Stimulated activated naive CD8-positive, alpha-beta T cell treated with anti-CD3 and anti-CD28 coated beads, Interleukin-15, Interleukin-2, amounts not matched to agents 100 U/mL and 50 U/mL, for 24 hours (primary cell): ENCODE measurements at regions not wholly inside any gene's neighbourhood (a gene's known extent, or its start where the extent isn't known, plus 50 kb on each side); places are given as distances from the start of the nearest gene placed in this dataset.

ENCODE experiments used
- ATAC-seq: fragments of 150-1000 bp; cut with Tn5 transposase; one replicate; pipeline ENCODE4 v1.10.0; 2021
- DNase-seq: peaks from one replicate; pipeline ENCODE4 v3.0.0; 2021

DNA sequence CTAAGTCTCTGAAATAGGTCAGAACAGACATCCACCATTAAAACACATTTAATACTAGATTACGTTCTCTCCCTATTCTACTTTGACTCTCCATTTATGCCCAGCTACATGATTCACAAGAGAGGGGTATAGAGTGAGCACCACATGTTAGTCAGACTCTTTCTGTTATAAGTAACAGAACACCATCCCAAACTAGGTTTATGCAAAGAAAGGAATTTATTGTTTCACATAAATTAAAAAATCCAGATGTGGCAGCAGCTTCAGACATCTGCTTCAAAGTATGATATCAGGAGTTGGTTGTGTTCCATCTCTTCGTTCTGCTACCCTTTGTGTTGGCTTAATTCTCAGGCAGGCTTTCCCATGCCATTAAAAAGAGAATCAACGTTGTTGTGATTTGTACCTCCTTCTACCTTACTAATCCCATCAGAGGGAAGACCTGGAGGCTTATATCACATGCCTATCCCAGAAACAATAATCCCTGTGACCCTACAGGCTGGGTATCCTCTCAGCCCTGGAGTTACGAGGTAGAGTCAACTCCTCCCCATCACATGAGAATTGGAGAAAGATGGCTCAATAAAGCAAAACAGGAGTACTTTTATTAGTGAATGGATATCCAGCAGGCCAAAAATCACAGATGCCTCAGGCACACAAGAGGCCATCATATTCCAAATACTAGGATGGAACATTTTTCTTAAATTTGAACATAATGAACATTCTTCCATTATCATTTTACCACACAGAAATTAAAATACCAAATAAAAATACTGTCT, 163.2 kb downstream of the SLC7A11 start:
- ATAC-seq (no peak), DNase-seq (no peak)

DNA sequence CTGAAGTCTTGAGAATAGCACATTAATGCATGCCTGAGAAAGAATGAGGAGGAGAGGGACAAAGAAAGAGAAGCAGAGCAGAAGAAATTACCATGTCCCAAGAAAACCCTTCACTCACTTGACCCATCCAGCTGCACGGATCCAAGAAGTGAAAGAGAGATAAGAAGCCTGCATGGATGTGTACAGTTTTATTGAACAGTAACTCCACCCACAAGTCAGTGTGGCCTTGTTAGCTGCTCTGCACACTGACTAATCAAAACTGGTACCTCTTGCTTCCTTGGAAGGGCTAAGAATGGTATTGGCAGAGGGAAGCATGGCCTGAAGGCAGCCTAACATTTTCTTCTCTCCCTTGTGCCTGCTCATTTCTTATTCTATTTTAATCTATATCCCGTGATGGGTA, 163.9 kb downstream of the SLC7A11 start:
- ATAC-seq (no peak), DNase-seq (no peak)

DNA sequence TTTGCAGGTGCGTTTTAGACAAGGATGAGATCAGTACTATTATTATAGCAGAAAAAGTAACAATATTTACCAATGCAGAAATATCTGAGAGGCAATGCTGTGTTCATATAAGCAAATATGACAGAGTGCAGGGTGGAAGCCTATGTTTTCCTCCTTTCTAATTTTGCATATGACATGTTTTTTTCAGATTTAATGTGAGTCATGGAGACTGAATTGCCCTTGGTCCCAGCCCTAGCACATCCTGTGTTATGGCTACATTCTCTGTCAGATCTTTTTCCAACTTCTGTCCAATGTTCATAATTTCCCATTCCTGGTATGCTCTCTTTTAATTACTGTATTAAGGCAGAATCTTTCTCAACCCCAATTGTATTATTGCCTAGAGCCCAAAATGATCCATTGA, 165.6 kb downstream of the SLC7A11 start:
- no peak for ATAC-seq

GRCh38 chr4:138070816-138071215, 171.3 kb downstream of the SLC7A11 start:
- DNase-seq (no peak), ATAC-seq (no peak)

More for the DNA sequence above, 165.6 kb downstream of the SLC7A11 start:
- DNase-seq: no peak

GRCh38 chr4:138063581-138063980, 178.6 kb downstream of the SLC7A11 start:
- DNase-seq (no peak), ATAC-seq (peak; percentile 36)

DNA sequence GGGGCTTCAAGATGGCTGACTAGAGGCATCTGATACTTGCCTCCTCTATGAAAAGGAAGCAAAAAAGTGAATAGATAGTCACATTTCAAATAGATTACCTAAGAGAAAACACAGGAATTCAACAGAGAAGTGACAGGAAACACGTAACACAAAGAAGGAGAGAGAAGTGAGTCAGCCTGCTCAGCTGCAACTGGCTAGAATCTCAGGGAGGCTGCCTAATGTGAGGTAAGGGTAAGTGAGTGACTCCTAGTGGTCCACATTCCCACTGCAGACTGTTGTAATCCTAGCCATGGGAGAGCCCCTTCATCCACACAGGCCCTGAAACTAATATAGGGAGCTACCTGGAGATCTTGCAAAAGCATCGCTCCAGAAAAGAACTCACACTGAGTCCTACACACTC, 179.2 kb downstream of the SLC7A11 start:
- DNase-seq: no peak
- no peak for ATAC-seq

- no peak for DNase-seq
- ATAC-seq: no peak
Measured at GRCh38 chr4:138056541-138056940, 185.6 kb downstream of the SLC7A11 start.

DNA sequence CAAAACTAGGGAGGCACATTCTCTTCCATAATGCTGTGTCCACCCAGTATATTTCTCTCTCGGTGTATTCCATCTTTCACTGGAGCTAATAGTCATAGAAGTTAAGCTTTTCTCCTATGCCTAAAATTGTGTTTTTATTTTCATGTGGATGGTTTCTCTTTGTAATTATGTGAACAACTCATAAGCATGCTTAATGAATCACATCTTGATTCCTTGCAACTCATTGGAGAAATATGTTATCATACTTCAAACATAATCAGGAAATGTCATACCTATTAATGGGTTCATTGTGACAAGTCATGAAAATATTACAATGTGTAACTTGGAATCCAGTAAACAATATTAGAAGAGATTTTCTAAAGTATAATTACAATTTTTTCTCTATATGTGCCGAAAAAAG, 186.3 kb downstream of the SLC7A11 start:
- ATAC-seq (no peak), DNase-seq (no peak)

GRCh38 chr4:138053641-138054301, 188.4 kb downstream of the SLC7A11 start:
- DNase-seq (no peak), ATAC-seq (no peak)

DNA sequence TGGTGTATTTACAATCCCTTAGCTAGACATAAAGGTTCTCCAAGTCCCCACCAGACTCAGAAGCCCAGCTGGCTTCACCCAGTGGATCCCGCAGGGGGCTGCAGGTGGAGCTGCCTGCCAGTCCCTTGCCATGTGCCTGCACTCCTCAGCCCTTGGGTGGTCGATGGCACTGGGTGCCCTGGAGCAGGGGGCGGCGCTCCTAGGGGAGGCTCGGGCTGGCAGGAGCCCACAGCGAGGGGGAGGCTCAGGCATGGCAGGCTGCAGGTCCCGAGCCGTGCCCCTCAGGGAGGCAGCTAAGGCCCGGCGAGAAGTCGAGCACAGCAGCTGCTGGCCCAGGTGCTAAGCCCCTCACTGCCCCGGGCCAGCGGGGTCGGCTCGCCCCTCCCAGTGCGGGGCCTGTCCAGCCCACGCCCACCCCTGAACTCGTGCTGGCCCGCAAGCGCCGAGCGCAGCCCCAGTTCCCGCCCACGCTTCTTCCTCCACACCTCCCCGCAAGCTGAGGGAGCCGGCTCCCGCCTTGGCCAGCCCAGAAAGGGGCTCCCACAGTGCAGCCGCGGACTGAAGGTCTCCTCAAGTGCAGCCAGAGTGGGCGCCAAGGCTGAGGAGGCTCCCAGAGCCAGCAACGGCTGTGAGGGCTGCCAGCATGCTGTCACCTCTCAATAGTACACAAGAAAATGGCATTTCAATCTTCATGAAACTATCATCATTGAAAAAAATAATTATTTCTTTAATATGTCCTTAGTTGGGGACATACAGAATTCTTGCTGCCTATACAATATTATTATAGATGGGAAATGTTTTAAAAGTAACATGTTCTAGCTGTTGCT, 189.1 kb downstream of the SLC7A11 start:
- DNase-seq (no peak), ATAC-seq (no peak)

- no peak for DNase-seq
- no peak for ATAC-seq
Measured at GRCh38 chr4:138051157-138051556, 191.0 kb downstream of the SLC7A11 start.

DNA sequence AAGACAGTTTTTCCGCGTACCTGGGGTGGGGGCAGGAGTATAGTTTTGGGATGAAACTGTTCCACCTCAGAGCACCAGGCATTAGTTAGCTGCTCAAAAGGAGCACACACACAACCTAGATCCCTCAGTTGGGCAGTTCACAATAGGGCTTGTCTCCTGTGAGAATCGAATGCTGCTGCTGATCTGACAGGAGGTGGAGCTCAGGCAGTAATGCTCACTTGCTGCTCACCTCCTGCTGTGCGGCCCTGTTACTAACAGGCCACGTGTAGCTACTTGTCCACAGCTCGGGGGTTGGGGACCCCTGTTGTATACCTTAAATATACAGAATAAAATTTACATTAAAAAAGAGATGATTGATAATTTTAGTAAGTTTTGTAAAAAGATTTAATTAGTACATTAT, 191.5 kb downstream of the SLC7A11 start:
- ATAC-seq: no peak
- no peak for DNase-seq

DNA sequence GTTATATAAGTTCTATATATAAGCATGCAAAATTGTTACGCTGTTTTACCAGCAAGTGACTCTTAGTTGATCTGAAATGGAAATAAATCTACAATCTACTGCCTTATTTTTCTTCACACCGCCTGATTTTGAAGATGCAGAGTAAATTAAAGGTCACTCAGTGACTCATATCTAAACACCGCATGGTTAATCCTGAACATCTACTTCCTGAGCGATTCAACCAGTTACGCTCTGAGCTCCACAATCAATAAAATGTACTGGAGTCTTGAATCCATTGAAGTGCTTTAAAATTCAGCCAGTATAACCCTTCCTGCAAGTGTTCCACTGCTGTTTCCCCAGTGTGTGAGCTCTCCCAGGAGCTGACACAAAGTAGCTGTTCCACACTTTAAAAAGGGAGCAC, 192.8 kb downstream of the SLC7A11 start:
- ATAC-seq (no peak), DNase-seq (no peak)

DNA sequence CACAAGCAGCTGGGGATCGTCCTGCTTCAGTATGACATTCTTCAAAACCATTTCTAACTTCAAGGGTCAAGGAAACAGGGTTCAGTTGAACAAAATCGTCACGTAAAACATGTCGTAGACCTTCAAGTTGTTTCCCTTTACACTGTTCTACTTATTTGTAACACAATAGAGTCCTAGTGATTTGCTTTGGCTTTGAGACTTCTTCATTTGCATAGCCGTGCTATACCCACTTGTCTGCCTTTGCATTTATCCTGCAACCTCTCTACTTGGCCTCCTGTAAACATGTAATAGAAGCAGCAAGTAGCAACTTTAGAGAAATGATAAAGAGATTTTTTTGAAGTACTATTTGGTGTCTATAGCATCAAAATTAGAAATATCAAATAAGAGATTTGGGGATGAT, 194.9 kb downstream of the SLC7A11 start:
- no peak for DNase-seq

GRCh38 chr4:138045036-138045435, 197.1 kb downstream of the SLC7A11 start:
- DNase-seq (no peak), ATAC-seq (no peak)

More for the DNA sequence above, 194.9 kb downstream of the SLC7A11 start:
- ATAC-seq: no peak

DNA sequence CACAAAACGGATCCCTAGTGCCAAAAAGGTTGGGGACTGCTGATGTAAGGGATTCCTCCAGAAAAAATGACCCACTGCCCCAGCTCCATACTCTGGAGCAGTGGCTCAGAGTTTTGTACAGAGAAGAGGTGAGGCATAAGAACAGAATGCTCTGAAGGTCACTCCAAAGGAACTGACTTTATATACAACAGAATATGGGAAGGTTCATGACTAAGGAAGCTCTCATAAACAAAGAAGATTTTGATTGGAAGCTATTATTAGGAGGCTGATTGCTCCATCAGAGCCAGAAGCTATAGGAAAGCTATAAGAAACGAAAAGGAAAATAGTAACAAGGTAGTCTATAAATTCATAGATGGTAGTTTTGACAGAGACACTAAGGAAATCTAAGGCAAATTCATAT, 203.1 kb downstream of the SLC7A11 start:
- ATAC-seq: no peak

GRCh38 chr4:138037696-138038095, 204.5 kb downstream of the SLC7A11 start:
- no peak for DNase-seq
- ATAC-seq: no peak

More for the DNA sequence above, 203.1 kb downstream of the SLC7A11 start:
- no peak for DNase-seq

- ATAC-seq (peak; percentile 52), DNase-seq (no peak)
Measured at GRCh38 chr4:138035781-138036258, 206.3 kb downstream of the SLC7A11 start.

DNA sequence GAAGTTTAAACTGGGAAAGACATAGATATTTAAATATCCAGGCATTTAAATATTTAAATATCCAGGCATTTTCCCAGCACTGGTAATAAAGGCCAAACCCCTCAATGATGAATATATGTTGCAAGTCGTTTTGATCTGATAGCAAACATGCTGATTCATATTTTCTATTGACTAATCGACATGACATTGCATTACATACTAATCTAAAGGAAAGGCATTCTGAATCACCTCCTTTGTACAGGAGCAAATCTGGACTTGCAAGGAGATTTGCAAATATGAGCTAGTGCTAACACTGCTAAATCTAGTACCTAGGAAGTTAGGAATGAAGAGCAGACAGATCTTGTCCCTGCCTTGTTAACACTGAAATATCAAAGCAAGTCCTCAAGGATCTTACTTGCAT, 207.3 kb downstream of the SLC7A11 start:
- DNase-seq: no peak
- ATAC-seq: no peak

GRCh38 chr4:138032222-138032621, 209.9 kb downstream of the SLC7A11 start:
- ATAC-seq (no peak), DNase-seq (no peak)

- DNase-seq: no peak
Measured at GRCh38 chr4:138030375-138030774, 211.8 kb downstream of the SLC7A11 start.

GRCh38 chr4:138028923-138029322, 213.2 kb downstream of the SLC7A11 start:
- DNase-seq (no peak), ATAC-seq (no peak)

More at GRCh38 chr4:138030375-138030774, 211.8 kb downstream of the SLC7A11 start:
- no peak for ATAC-seq
